PC-3 (cell line): ENCODE measurements at regions not wholly inside any gene's neighbourhood (a gene's known extent, or its start where the extent isn't known, plus 50 kb on each side); places are given as distances from the start of the nearest gene placed in this dataset.

Experiments
- ATAC-seq: fragments of 200-7000 bp; cut with Tn5 transposase; 2 replicates; pipeline ENCODE4 v1.9.1; 2020; ENCODE audit warnings: mild to moderate bottlenecking, moderate library complexity
- BruUV-seq: library from RNA; stranded (reverse); fragments of 400-500 nt; replicated peaks from 2 replicates; lab custom pipeline; 2021; lab: Mats Ljungman, UMichigan
- CTCF ChIA-PET: fragments of 300-600 bp; sonication (Branson Sonifier 250); formaldehyde crosslinking; loops from one replicate; lab custom pipeline; 2022; ENCODE audit warnings: antibody characterized with exemption; lab: Charles Lee
- POLR2A ChIA-PET: fragments of 300-600 bp; sonication (Branson Sonifier 250); formaldehyde crosslinking; loops from one replicate; lab custom pipeline; 2022; ENCODE audit warnings: antibody characterized with exemption; ENCODE audit not compliant: unreplicated experiment; lab: Charles Lee
- DNase-seq: peaks from one replicate; pipeline ENCODE4 v3.0.0-alpha.2; 2015
- H2AFZ ChIP-seq: fragments of 300-600 bp; sonication (generic); 2 replicates; pipeline ENCODE4 v1.6.0; 2016; ENCODE audit warnings: antibody characterized with exemption, low read length
- H3F3A ChIP-seq: fragments of 300-600 bp; sonication (generic); one replicate; pipeline ENCODE4 v1.6.0; 2017; ENCODE audit warnings: antibody characterized with exemption, low read length, control low read depth, mild to moderate bottlenecking; ENCODE audit not compliant: unreplicated experiment
- H3K27ac ChIP-seq: fragments of 300-600 bp; sonication (generic); 2 replicates; pipeline ENCODE4 v1.5.1; 2016; ENCODE audit warnings: mild to moderate bottlenecking, low read length
- H3K27me3 ChIP-seq: fragments of 300-600 bp; sonication (generic); 2 replicates; pipeline ENCODE4 v1.6.1; 2016; ENCODE audit warnings: low read length, mixed read lengths
- H3K36me3 ChIP-seq: fragments of 300-600 bp; sonication (generic); 2 replicates; pipeline ENCODE4 v1.6.1; 2016; ENCODE audit warnings: low read depth, mixed run types, low read length, mixed read lengths
- H3K4me1 ChIP-seq: fragments of 300-600 bp; sonication (generic); 2 replicates; pipeline ENCODE4 v1.5.1; 2016; ENCODE audit warnings: low read length; ENCODE audit not compliant: insufficient read depth
- H3K4me2 ChIP-seq: fragments of 300-600 bp; sonication (generic); 2 replicates; pipeline ENCODE4 v1.6.0; 2016; ENCODE audit warnings: low read length
- H3K4me3 ChIP-seq: fragments of 300-600 bp; sonication (generic); 2 replicates; pipeline ENCODE4 v1.5.1; 2016; ENCODE audit warnings: mild to moderate bottlenecking, low read length, mixed read lengths
- H3K79me2 ChIP-seq: fragments of 300-600 bp; sonication (generic); 2 replicates; pipeline ENCODE4 v1.6.1; 2017; ENCODE audit warnings: low read length, mixed read lengths
- H3K9ac ChIP-seq: fragments of 300-600 bp; sonication (generic); 2 replicates; pipeline ENCODE4 v1.6.0; 2016; ENCODE audit warnings: mild to moderate bottlenecking, low read length
- H3K9me2 ChIP-seq: fragments of 300-600 bp; sonication (generic); replicated peaks from 2 replicates; pipeline ENCODE4 v1.6.1; 2016; ENCODE audit warnings: mixed run types, low read length, mixed read lengths
- H3K9me3 ChIP-seq: fragments of 300-600 bp; sonication (generic); 2 replicates; pipeline ENCODE4 v1.6.1; 2016; ENCODE audit warnings: low read length, mixed read lengths
- H4K20me1 ChIP-seq: fragments of 300-600 bp; sonication (generic); 2 replicates; pipeline ENCODE4 v1.6.1; 2016; ENCODE audit warnings: low read length, mixed read lengths
- CTCF ChIP-seq: fragments of 300-600 bp; sonication (generic); conservative IDR thresholded peaks from 2 replicates; pipeline ENCODE4 v1.5.1; 2017; ENCODE audit warnings: antibody characterized with exemption, low read depth, mild to moderate bottlenecking, low read length
- EZH2 ChIP-seq: fragments of 300-600 bp; sonication (generic); IDR thresholded peaks from one replicate; pipeline ENCODE4 v1.6.1; 2017; ENCODE audit warnings: antibody characterized with exemption, mild to moderate bottlenecking, low read length; ENCODE audit not compliant: unreplicated experiment
- EZH2phosphoT487 ChIP-seq: fragments of 300-600 bp; sonication (generic); IDR thresholded peaks from 2 replicates; pipeline ENCODE4 v1.6.1; 2018; ENCODE audit warnings: mild to moderate bottlenecking, antibody characterized with exemption, low read length, borderline replicate concordance
- intact Hi-C: fragments of 100-400 bp; cut with micrococcal nuclease; formaldehyde crosslinking; loops from 2 replicates; pipeline ENCODE4 v1.9.0; 2023

GRCh38 chr3:135565546-135565945 lies 400.0 kb upstream of the PPP2R3A start:
- no peaks in the 10 kb centered on the region for H3K36me3 ChIP-seq
- POLR2A ChIA-PET = no interaction called here
- no peaks in the 10 kb centered on the region for H3K79me2 ChIP-seq
- DNase-seq (no peak), ATAC-seq (no peak)
- H3K4me2 ChIP-seq = no peak overlapping the region
- H3K9ac ChIP-seq = no peak overlapping the region
- H3K27ac ChIP-seq = no peak overlapping the region
- TF ChIP-seq CTCF (no peak), EZH2phosphoT487 (no peak), EZH2 (no peak)
- no peak overlapping the region for H3K4me3 ChIP-seq
- no peaks in the 10 kb centered on the region for H4K20me1 ChIP-seq
- no peaks in the 10 kb centered on the region for H3F3A ChIP-seq
- no peaks in the 10 kb centered on the region for H3K9me3 ChIP-seq
- intact Hi-C loops = no loop called here
- peaks cover 22% of the 10 kb centered on the region; the same call in 1 of the 2 replicates for H3K27me3 ChIP-seq
- no TSS peak for BruUV-seq
- no peaks in the 10 kb centered on the region for H3K4me1 ChIP-seq
- no peaks in the 10 kb centered on the region for H3K9me2 ChIP-seq
- CTCF ChIA-PET = no interaction called here
- H2AFZ ChIP-seq = no peak overlapping the region

- no peaks in the 10 kb centered on the region for H3K79me2 ChIP-seq
- no TSS peak for BruUV-seq
- no peaks in the 10 kb centered on the region for H3K36me3 ChIP-seq
- ATAC-seq = no peak
- intact Hi-C loops = no loop called here
- no peak overlapping the region for H3K27ac ChIP-seq
- no peak for TF ChIP-seq EZH2phosphoT487
- no peaks in the 10 kb centered on the region for H3K4me1 ChIP-seq
- no peak for DNase-seq
- H4K20me1 ChIP-seq = no peaks in the 10 kb centered on the region
- CTCF ChIA-PET = no interaction called here
- no peak overlapping the region for H3K4me2 ChIP-seq
- POLR2A ChIA-PET = no interaction called here
- H3K9ac ChIP-seq = no peak overlapping the region
- no peaks in the 10 kb centered on the region for H3K9me2 ChIP-seq
- H3F3A ChIP-seq = no peaks in the 10 kb centered on the region
- H2AFZ ChIP-seq = no peak overlapping the region
- H3K9me3 ChIP-seq = no peaks in the 10 kb centered on the region
- peaks cover 22% of the 10 kb centered on the region; the same call in 1 of the 2 replicates for H3K27me3 ChIP-seq
- no peak overlapping the region for H3K4me3 ChIP-seq
These were observed 398.3 kb upstream of the PPP2R3A start for GRCh38 chr3:135567223-135567622.

GRCh38 chr3:135576751-135577150 lies 388.8 kb upstream of the PPP2R3A start:
- H3K27ac ChIP-seq = no peak overlapping the region
- H3K36me3 ChIP-seq = no peaks in the 10 kb centered on the region
- H3F3A ChIP-seq = no peaks in the 10 kb centered on the region
- DNase-seq = no peak
- H3K4me2 ChIP-seq = no peak overlapping the region
- H3K27me3 ChIP-seq = peaks cover 8% of the 10 kb centered on the region; the same call in 1 of the 2 replicates
- H3K9me3 ChIP-seq = no peaks in the 10 kb centered on the region
- H3K9me2 ChIP-seq = no peaks in the 10 kb centered on the region
- POLR2A ChIA-PET = no interaction called here
- no peaks in the 10 kb centered on the region for H3K79me2 ChIP-seq
- no peak overlapping the region for H3K4me3 ChIP-seq
- H4K20me1 ChIP-seq = no peaks in the 10 kb centered on the region
- no peak for TF ChIP-seq EZH2phosphoT487
- TF ChIP-seq CTCF = no peak
- TF ChIP-seq EZH2 = no peak
- no peak overlapping the region for H2AFZ ChIP-seq
- CTCF ChIA-PET = no interaction called here
- H3K4me1 ChIP-seq = no peaks in the 10 kb centered on the region
- intact Hi-C loops = no loop called here
- no peak overlapping the region for H3K9ac ChIP-seq
- BruUV-seq = no TSS peak
- no peak for ATAC-seq
